ENCODE measurements at regions not wholly inside any gene's neighbourhood (a gene's known extent, or its start where the extent isn't known, plus 50 kb on each side); places are given as distances from the start of the nearest gene placed in this dataset.

DNA sequence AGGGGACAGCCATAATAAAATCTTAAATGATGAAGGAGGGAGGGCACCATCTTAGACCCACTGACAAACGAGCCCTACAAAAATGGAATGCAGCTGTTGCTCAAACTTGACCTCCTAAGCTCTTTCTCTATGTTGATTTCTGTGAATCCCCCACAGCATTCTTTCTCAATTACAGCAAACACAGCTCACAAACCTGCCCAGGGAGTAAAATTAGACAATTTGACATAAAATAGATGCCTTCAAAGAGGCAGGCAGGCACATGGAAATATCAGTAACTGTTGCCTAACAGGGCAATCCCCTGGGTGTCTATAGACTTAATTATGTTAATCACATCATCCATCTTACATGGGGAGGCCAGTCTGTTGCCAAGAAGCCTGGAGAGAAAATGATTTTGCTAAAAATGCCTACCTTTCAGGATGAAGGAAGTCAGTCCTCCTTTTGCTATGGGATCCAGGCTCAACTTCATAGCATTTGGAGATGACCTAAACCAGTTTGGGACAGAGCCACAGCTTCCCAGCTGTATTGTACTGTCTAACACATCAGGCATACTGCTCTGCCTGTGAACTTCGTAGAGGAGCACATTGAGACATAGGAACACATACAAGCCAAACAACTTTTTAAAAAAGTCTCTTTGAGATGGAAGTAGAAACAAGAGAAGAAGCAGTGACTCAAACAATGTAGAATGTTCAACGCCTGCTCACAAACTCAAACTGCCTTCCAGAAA lies 1177.4 kb downstream of the SORCS1 start (continued):
- TF ChIP-seq, protein P1, sequence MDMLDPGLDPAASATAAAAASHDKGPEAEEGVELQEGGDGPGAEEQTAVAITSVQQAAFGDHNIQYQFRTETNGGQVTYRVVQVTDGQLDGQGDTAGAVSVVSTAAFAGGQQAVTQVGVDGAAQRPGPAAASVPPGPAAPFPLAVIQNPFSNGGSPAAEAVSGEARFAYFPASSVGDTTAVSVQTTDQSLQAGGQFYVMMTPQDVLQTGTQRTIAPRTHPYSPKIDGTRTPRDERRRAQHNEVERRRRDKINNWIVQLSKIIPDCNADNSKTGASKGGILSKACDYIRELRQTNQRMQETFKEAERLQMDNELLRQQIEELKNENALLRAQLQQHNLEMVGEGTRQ (IDR thresholded peaks at IDR 0.05; ENCODE audit: low read length) = no peak
- no peak for TF ChIP-seq CHD2 (IDR thresholded peaks at IDR 0.05; ENCODE audit: low read length)
- no peak for TF ChIP-seq ZNF274 (IDR thresholded peaks at IDR 0.05; ENCODE audit: borderline replicate concordance, extremely low read depth, low read length)
- no peak for TF ChIP-seq MAFK (IDR thresholded peaks at IDR 0.05; ENCODE audit: low read depth, low read length)
- TF ChIP-seq FOSL1 (IDR thresholded peaks at IDR 0.05; ENCODE audit: insufficient read depth, low read depth, low read length) = no peak
- TF ChIP-seq KDM4A (IDR thresholded peaks at IDR 0.05; ENCODE audit: low read depth, low read length, severe bottlenecking) = no peak
- TF ChIP-seq RAD21 (IDR thresholded peaks at IDR 0.05 in 1 of 2, conservative IDR thresholded peaks at IDR 0.05 in 1 of 2; ENCODE audit: low read depth in 2 of 2, low read length in 2 of 2) = no peak
- no peak for TF ChIP-seq HDAC6 (IDR thresholded peaks at IDR 0.05; ENCODE audit: low read depth, low read length)
